AG04449 (cell line): ENCODE measurements at regions not wholly inside any gene's neighbourhood (a gene's known extent, or its start where the extent isn't known, plus 50 kb on each side); places are given as distances from the start of the nearest gene placed in this dataset.

ENCODE experiments used
- CTCF ChIA-PET: fragments of 350-600 bp; formaldehyde crosslinking; extraction: SDS; loops from one replicate; lab custom pipeline; 2021; ENCODE audit warnings: antibody characterized with exemption; lab: Yijun Ruan, JAX
- POLR2A ChIA-PET: fragments of 400-600, 350-600 bp; formaldehyde crosslinking; extraction: SDS; loops from one replicate; lab custom pipeline; 2020; ENCODE audit warnings: antibody characterized with exemption, inconsistent platforms; lab: Yijun Ruan, JAX
- DNase-seq: peaks from one replicate; pipeline ENCODE4 v3.0.0-alpha.2; 2010; ENCODE audit warnings: low read depth, low spot score
- H3K4me3 ChIP-seq: 2 replicates; pipeline ENCODE4 v1.5.1; 2011; ENCODE audit warnings: low read depth, mild to moderate bottlenecking, control low read depth, low read length
- CTCF ChIP-seq: IDR thresholded peaks from one replicate; pipeline ENCODE4 v1.5.1; 2011; ENCODE audit warnings: mild to moderate bottlenecking, moderate library complexity, low read length, control low read depth, inconsistent platforms; ENCODE audit not compliant: insufficient read depth; ENCODE audit errors: missing control alignments

- ChIA-PET POLR2A (no interaction called here), CTCF (no interaction called here)
- TF ChIP-seq CTCF, result no peak
- no peak for DNase-seq
- no peak overlapping the region for H3K4me3 ChIP-seq
These were observed 392.7 kb downstream of the NPHP4 start for GRCh38 chr1:5599541-5599940.

- ChIA-PET POLR2A (no interaction called here), CTCF (no interaction called here)
- no peak overlapping the region for H3K4me3 ChIP-seq
- DNase-seq, result no peak
- TF ChIP-seq CTCF, result no peak
These were observed 393.3 kb downstream of the NPHP4 start for GRCh38 chr1:5598824-5599395.

GRCh38 chr1:5597991-5598823, 394.0 kb downstream of the NPHP4 start:
- no peak for DNase-seq
- CTCF ChIA-PET, result no interaction called here

GRCh38 chr1:5597171-5597850, 394.9 kb downstream of the NPHP4 start:
- H3K4me3 ChIP-seq, result no peak overlapping the region
- no peak for DNase-seq
- TF ChIP-seq CTCF, result no peak
- CTCF ChIA-PET, result no interaction called here
- POLR2A ChIA-PET, result no interaction called here

More at GRCh38 chr1:5597991-5598823, 394.0 kb downstream of the NPHP4 start:
- POLR2A ChIA-PET, result no interaction called here
- no peak for TF ChIP-seq CTCF
- H3K4me3 ChIP-seq, result no peak overlapping the region

GRCh38 chr1:5596651-5597050, 395.6 kb downstream of the NPHP4 start:
- ChIA-PET POLR2A (no interaction called here), CTCF (no interaction called here)
- no peak for DNase-seq
- TF ChIP-seq CTCF, result no peak
- no peak overlapping the region for H3K4me3 ChIP-seq
